Karpas-422 (cell line): ENCODE measurements at regions not wholly inside any gene's neighbourhood (a gene's known extent, or its start where the extent isn't known, plus 50 kb on each side); places are given as distances from the start of the nearest gene placed in this dataset.
"Not testable (repeated sequence)": the region's sequence is repeated elsewhere in the genome, so short reads cannot be mapped to it uniquely, and the experiment has no call there.

Experiments used
- DNase-seq: peaks from one replicate; pipeline ENCODE4 v3.0.0-alpha.2; 2015
- H2AFZ ChIP-seq: fragments of 200-600 bp; sonication (generic); 2 replicates; pipeline ENCODE4 v1.6.1; 2014; ENCODE audit warnings: antibody characterized with exemption, low read length, mixed read lengths
- H3K27ac ChIP-seq: fragments of 200-600 bp; sonication (generic); 2 replicates; pipeline ENCODE4 v1.5.1; 2014; ENCODE audit warnings: mild to moderate bottlenecking, low read length, moderate library complexity
- H3K27me3 ChIP-seq: fragments of 200-600 bp; sonication (generic); 2 replicates; pipeline ENCODE4 v1.6.1; 2014; ENCODE audit warnings: low read length, mixed read lengths
- H3K36me3 ChIP-seq: fragments of 200-600 bp; sonication (generic); 2 replicates; pipeline ENCODE4 v1.6.1; 2014; ENCODE audit warnings: low read length, mixed read lengths; ENCODE audit not compliant: insufficient read depth
- H3K4me1 ChIP-seq: fragments of 200-600 bp; sonication (generic); 2 replicates; pipeline ENCODE4 v1.6.1; 2014; ENCODE audit warnings: mild to moderate bottlenecking, low read length, mixed read lengths
- H3K4me2 ChIP-seq: fragments of 200-600 bp; sonication (generic); 2 replicates; pipeline ENCODE4 v1.6.1; 2014; ENCODE audit warnings: low read length, low read depth, mild to moderate bottlenecking; ENCODE audit not compliant: poor library complexity, severe bottlenecking
- H3K4me3 ChIP-seq: fragments of 200-600 bp; sonication (generic); 2 replicates; pipeline ENCODE4 v1.5.1; 2014; ENCODE audit warnings: mild to moderate bottlenecking, antibody characterized with exemption, low read length, mixed read lengths
- H3K79me2 ChIP-seq: fragments of 200-600 bp; sonication (generic); 2 replicates; pipeline ENCODE4 v1.6.1; 2014; ENCODE audit warnings: mild to moderate bottlenecking, low read length, mixed read lengths
- H3K9ac ChIP-seq: fragments of 200-600 bp; sonication (generic); 2 replicates; pipeline ENCODE4 v1.6.0; 2014; ENCODE audit warnings: low read length
- H3K9me2 ChIP-seq: fragments of 200-600 bp; sonication (generic), shearing (Covaris generic); replicated peaks from 2 replicates; pipeline ENCODE4 v1.6.0; 2014; ENCODE audit warnings: mild to moderate bottlenecking, low read length, moderate library complexity; ENCODE audit not compliant: insufficient read depth
- H3K9me3 ChIP-seq: fragments of 300-700, 200-600 bp; sonication (generic); 2 replicates; pipeline ENCODE4 v1.6.1; 2014; ENCODE audit warnings: low read length, mixed read lengths
- H4K20me1 ChIP-seq: fragments of 200-600 bp; sonication (generic); 2 replicates; pipeline ENCODE4 v1.6.1; 2014; ENCODE audit warnings: mild to moderate bottlenecking, antibody characterized with exemption, low read length, low read depth; ENCODE audit not compliant: insufficient read depth

- H3K27me3 ChIP-seq: no peaks in the 10 kb centered on the region
- H3K9ac ChIP-seq: peak overlapping the region; percentile 65
- no peak overlapping the region for H2AFZ ChIP-seq
- H4K20me1 ChIP-seq: no peaks in the 10 kb centered on the region
- DNase-seq: peak; percentile 59
- peak overlapping the region; percentile 83 for H3K4me2 ChIP-seq
- H3K9me3 ChIP-seq: no peaks in the 10 kb centered on the region
- peak overlapping the region; percentile 33 for H3K4me3 ChIP-seq
- no peaks in the 10 kb centered on the region for H3K36me3 ChIP-seq
- peak overlapping the region; percentile 96 for H3K27ac ChIP-seq
- peaks cover 100% of the 10 kb centered on the region for H3K4me1 ChIP-seq
- no peaks in the 10 kb centered on the region for H3K9me2 ChIP-seq
- no peaks in the 10 kb centered on the region for H3K79me2 ChIP-seq
Observed at GRCh38 chr22:22166941-22167713, 77.5 kb upstream of the VPREB1 start.

GRCh38 chr22:22165936-22166710, 78.5 kb upstream of the VPREB1 start:
- Histone ChIP-seq H3K4me1 (peaks cover 95% of the 10 kb centered on the region), H3K27me3 (no peaks in the 10 kb centered on the region), H2AFZ (no peak overlapping the region), H3K4me3 (peak overlapping the region; percentile 33; the same call in 1 of the 2 replicates), H3K9me3 (no peaks in the 10 kb centered on the region), H3K27ac (peak overlapping the region; percentile 96), H3K36me3 (no peaks in the 10 kb centered on the region), H3K79me2 (no peaks in the 10 kb centered on the region), H3K9ac (peak overlapping the region; percentile 65), H4K20me1 (no peaks in the 10 kb centered on the region), H3K4me2 (peak overlapping the region; percentile 83), H3K9me2 (no peaks in the 10 kb centered on the region)
- DNase-seq: no peak

- peaks cover 82% of the 10 kb centered on the region for H3K4me1 ChIP-seq
- H3K79me2 ChIP-seq: no peaks in the 10 kb centered on the region
- peak overlapping the region; percentile 25; the same call in 1 of the 2 replicates for H3K4me3 ChIP-seq
- peak; percentile 96 for DNase-seq
- H3K36me3 ChIP-seq: no peaks in the 10 kb centered on the region
- no peaks in the 10 kb centered on the region for H3K27me3 ChIP-seq
- no peaks in the 10 kb centered on the region for H4K20me1 ChIP-seq
- no peaks in the 10 kb centered on the region for H3K9me2 ChIP-seq
- no peaks in the 10 kb centered on the region for H3K9me3 ChIP-seq
- peak overlapping the region; percentile 91 for H3K9ac ChIP-seq
- no peak overlapping the region for H2AFZ ChIP-seq
- H3K27ac ChIP-seq: peak overlapping the region; percentile 96
- peak overlapping the region; percentile 83 for H3K4me2 ChIP-seq
Observed at GRCh38 chr22:22164541-22165272, 79.9 kb upstream of the VPREB1 start.

GRCh38 chr22:22161924-22162851, 82.4 kb upstream of the VPREB1 start:
- peak overlapping the region; percentile 83 for H3K4me2 ChIP-seq
- peak overlapping the region; percentile 61 for H3K4me3 ChIP-seq
- no peak overlapping the region for H2AFZ ChIP-seq
- no peaks in the 10 kb centered on the region for H3K79me2 ChIP-seq
- no peaks in the 10 kb centered on the region for H3K36me3 ChIP-seq
- H3K4me1 ChIP-seq: peaks cover 83% of the 10 kb centered on the region
- no peaks in the 10 kb centered on the region for H3K9me2 ChIP-seq
- DNase-seq: peak; percentile 97
- no peaks in the 10 kb centered on the region for H3K27me3 ChIP-seq
- peak overlapping the region; percentile 96 for H3K27ac ChIP-seq
- peak overlapping the region; percentile 91 for H3K9ac ChIP-seq
- no peaks in the 10 kb centered on the region for H3K9me3 ChIP-seq
- H4K20me1 ChIP-seq: no peaks in the 10 kb centered on the region

GRCh38 chr22:22160768-22161167, 83.8 kb upstream of the VPREB1 start:
- not testable (repeated sequence) for H3K9me3 ChIP-seq, H3K9me2 ChIP-seq, H2AFZ ChIP-seq, H3K79me2 ChIP-seq, H4K20me1 ChIP-seq, H3K4me2 ChIP-seq, H3K9ac ChIP-seq, H3K4me3 ChIP-seq, H3K27ac ChIP-seq, H3K27me3 ChIP-seq, H3K36me3 ChIP-seq, DNase-seq
- peaks cover 83% of the 10 kb centered on the region for H3K4me1 ChIP-seq

GRCh38 chr22:22159384-22159783, 85.2 kb upstream of the VPREB1 start:
- H3K9me3 ChIP-seq: no peaks in the 10 kb centered on the region
- H4K20me1 ChIP-seq: no peaks in the 10 kb centered on the region
- H3K79me2 ChIP-seq: no peaks in the 10 kb centered on the region
- H3K27me3 ChIP-seq: no peaks in the 10 kb centered on the region
- H3K9me2 ChIP-seq: no peaks in the 10 kb centered on the region
- H3K9ac ChIP-seq: no peak overlapping the region
- peaks cover 80% of the 10 kb centered on the region for H3K4me1 ChIP-seq
- no peak overlapping the region for H3K4me2 ChIP-seq
- no peak overlapping the region for H2AFZ ChIP-seq
- H3K4me3 ChIP-seq: no peak overlapping the region
- DNase-seq: no peak
- peak overlapping the region; percentile 32; the same call in 1 of the 2 replicates for H3K27ac ChIP-seq
- no peaks in the 10 kb centered on the region for H3K36me3 ChIP-seq

- Histone ChIP-seq H2AFZ (no peak overlapping the region), H3K9me2 (no peaks in the 10 kb centered on the region), H3K4me2 (no peak overlapping the region), H3K36me3 (no peaks in the 10 kb centered on the region), H3K9me3 (no peaks in the 10 kb centered on the region), H3K4me3 (no peak overlapping the region), H3K9ac (no peak overlapping the region), H3K27me3 (no peaks in the 10 kb centered on the region), H3K79me2 (no peaks in the 10 kb centered on the region), H3K4me1 (peaks cover 79% of the 10 kb centered on the region), H3K27ac (peak overlapping the region; percentile 76; the same call in 1 of the 2 replicates), H4K20me1 (no peaks in the 10 kb centered on the region)
- no peak for DNase-seq
Observed at GRCh38 chr22:22158965-22159364, 85.6 kb upstream of the VPREB1 start.
